NCI-H748 treated with DMSO at 0.1 percent for 48 hours (cell line): ENCODE measurements at regions not wholly inside any gene's neighbourhood (a gene's known extent, or its start where the extent isn't known, plus 50 kb on each side); places are given as distances from the start of the nearest gene placed in this dataset.

ENCODE experiments used
- DNase-seq: peaks from one replicate; lab custom pipeline; 2025; lab: John Stamatoyannopoulos, UW

GRCh38 chr10:90975096-90975495 lies 54.2 kb upstream of the ANKRD1 start:
- no peak for DNase-seq

GRCh38 chr10:90977162-90977854 lies 56.4 kb upstream of the ANKRD1 start:
- no peak for DNase-seq

- DNase-seq = no peak
Measured at GRCh38 chr10:90977855-90978486, 57.1 kb upstream of the ANKRD1 start.

GRCh38 chr10:90982406-90983008 lies 61.6 kb upstream of the ANKRD1 start:
- DNase-seq = no peak

DNA sequence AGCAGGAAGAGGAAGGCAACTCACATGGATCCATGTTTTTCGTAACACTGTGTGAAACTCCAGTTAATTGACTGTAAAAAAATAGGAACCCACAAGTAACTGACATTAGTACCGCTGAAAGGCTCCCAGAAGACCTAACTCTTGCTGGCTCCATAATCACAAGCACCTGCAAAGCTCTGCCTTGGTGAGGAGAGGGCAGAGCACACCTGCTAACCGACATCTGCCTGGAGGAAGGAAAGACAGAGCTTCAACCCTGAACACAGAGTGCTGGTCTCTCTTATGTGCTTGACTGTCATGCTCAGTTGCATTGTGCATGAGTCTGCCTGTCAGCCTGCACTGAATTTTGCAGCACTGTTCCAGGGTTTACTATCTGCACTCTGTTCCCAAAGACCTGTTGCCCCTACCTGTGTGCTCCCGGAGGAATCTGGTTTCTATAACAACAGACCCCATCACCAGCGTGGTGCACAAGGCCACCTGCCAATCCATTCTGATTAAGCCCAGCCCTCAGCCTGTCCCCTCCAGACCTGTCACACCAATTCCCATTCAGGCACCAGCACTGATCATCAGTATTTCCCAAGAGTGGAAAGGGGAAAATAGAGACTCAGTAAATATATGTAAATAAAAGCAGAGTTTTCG lies 63.1 kb upstream of the ANKRD1 start:
- DNase-seq = no peak

DNA sequence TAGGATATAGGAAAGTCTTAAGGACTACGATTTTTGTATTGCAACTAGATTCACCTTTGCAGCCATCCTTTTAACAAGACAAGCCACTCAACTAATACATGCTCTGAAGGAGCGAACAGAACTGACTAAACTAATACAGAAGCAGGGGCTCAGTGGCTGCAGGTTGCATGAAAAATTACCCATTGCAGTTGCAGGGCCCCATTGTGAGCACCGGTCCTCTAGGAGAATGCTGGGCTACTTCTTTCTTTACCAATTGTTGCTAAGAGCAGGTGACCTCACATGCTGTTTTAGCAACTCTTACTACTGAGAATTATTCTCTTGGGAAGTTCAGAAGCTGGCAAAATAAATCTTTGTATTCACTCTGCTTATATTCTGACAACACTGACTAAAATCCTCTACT lies 64.0 kb upstream of the ANKRD1 start:
- DNase-seq = no peak

GRCh38 chr10:90985321-90985933 lies 64.5 kb upstream of the ANKRD1 start:
- no peak for DNase-seq

GRCh38 chr10:90986136-90986760 lies 65.4 kb upstream of the ANKRD1 start:
- no peak for DNase-seq

DNA sequence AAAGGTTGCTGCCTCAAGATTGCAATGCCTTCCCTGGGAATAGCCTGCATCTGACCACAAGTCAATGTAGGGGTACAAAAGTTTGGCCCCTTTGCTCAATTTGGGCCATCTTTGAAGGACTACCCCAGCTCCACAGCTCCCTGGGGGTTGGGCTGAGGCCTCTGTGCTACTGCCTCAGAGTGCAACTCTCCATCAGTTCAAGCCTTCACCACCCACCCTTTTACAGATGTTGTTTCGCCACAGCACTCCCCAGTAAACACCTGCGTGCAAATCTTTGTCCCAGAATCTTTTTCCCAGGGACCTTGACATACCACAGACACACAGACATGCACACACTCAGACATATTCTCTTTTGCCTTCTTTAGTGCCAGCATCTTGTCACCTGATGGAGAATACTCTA lies 66.0 kb upstream of the ANKRD1 start:
- no peak for DNase-seq

DNA sequence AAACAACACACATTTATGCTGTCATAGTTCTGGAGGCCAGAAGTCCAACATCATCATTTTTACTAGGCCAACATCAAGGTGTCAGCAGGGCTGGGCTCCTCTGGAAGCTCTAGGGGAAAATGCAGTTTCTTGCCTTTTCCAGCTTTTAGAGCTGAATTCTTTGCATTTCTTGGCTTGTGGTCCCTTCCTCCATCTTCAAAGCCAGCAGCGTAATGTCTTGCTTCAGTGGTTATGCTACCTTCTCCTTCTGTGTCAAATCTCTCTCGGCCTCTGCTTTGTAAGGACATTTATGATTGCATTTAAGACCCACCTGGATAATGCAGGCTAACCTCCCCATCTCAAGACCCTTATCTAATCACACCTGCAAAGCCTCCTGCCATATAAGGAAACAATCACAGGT lies 66.5 kb upstream of the ANKRD1 start:
- DNase-seq = no peak

DNA sequence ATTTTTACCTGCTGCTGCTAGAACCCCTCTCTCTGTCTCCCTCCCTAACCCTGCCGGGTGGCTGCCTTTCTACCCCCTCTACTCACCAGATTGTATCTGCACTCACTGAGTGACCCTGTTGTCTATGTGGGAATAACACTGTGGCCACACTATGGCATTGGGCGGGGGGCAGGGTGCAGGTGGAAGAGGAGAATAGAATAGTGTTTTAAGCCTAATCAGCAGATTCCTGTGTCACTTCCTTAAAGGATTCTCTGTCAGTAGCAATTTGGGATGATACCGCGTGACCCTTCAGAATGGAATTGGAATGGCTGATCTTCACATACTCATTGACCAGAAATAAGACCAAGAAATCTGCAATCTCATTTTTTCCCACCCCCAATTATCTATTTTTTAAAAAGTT lies 67.1 kb upstream of the ANKRD1 start:
- DNase-seq = no peak

DNA sequence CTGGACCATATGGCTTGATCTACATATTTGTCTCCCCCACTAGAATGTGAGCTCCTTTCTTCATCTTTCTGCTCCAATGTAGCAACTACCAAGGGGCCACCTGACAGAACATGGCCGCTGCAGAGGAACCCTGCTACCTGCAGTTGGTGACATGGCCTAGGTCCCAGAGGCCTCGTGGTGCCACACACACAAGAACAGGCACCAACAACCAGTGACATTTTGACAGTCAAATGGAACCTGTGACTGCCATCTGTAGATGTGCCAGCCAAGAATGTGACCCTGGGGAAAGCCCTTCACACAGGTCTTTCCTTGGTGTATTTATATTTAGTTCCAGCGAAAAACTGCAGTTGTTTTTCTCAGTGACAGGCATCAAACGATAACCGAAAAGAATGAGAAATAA lies 67.9 kb upstream of the ANKRD1 start:
- DNase-seq = no peak

DNA sequence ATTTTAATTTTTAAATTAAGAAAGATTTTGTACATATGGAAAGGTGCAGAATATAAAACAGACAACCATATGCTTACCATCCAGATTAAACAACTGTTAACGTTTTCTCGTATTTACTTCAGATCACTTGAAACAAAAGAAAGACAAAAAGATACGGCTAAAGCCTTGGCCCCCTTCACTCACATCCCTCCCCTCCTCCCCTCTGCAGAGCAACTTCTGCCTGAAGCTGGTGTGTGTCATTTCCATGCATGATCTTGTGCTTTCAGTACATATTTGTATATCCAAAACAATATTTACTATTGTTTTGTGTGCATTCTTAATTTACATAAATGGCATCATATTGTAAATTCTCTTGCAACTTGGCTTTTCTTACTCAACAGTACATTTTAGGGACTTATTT lies 68.5 kb upstream of the ANKRD1 start:
- no peak for DNase-seq

GRCh38 chr10:90992462-90992861 lies 71.6 kb upstream of the ANKRD1 start:
- DNase-seq = no peak

- DNase-seq = no peak
Measured at GRCh38 chr10:90993340-90993739, 72.5 kb upstream of the ANKRD1 start.

DNA sequence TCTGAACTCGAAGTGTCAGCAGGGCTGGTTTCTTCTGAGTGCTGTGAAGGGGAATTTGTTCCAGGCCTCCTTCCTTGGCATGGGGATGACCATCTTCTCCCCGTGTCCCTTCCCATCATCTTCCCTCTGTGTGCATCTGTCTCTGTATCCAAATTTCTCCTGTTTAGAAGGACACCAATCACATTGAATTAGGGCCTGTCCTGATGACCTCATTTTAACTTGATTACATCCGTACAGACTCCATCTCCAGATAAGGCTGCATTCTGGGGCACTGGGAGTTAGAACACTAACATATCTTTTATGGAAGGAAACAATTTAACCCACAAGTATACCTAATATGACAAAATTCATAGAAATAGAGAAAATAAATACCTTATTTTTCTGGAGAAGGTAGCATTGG lies 76.8 kb upstream of the ANKRD1 start:
- no peak for DNase-seq

- no peak for DNase-seq
Measured at GRCh38 chr10:90998733-90999511, 78.0 kb upstream of the ANKRD1 start.

- no peak for DNase-seq
Measured at GRCh38 chr10:90999512-91000172, 78.8 kb upstream of the ANKRD1 start.

- no peak for DNase-seq
Measured at GRCh38 chr10:91000470-91000869, 79.6 kb upstream of the ANKRD1 start.

DNA sequence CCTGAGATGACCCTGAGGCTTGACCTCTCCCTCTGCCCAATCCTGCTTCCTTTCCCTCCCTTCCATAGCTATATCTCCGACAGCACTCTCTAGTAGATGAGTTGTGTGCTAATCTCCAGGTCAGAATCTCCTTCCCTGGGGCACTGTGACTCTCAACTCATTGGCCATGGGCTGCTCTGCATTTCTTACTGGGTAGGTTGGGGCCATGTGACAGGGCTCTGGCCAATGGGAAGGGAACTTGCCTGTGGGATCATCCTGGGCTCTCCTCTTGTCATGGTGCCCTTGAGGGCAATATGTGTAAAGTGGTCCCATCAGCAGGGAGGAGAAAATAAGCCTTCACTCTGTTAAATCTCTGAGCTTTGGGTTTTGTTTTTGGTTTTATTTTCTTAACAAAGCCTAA lies 80.1 kb upstream of the ANKRD1 start:
- DNase-seq = no peak

DNA sequence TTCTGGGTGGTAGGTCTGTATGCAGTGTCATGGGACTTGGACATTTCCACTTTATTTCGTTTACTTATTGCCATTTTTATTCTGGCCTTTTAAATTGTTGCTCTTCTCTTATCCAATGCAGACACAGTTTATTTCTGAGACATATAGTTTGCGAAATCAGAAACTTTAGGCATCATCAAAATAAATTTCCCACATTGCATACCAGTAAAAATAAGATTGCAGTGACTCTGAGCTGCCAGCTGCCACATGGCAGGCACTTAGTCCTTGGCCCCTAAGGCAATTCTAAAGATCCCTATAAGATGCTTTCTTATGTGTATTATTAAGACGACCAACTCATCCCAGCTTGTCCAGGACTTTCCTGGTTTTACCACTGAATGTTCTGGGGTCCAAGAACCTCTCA lies 81.8 kb upstream of the ANKRD1 start:
- no peak for DNase-seq
